HepG2 (cell line): ENCODE measurements at regions not wholly inside any gene's neighbourhood (a gene's known extent, or its start where the extent isn't known, plus 50 kb on each side); places are given as distances from the start of the nearest gene placed in this dataset.
A peak's percentile ranks its signal among the peaks of the same experiment; 100 is the strongest.

Source experiments
- ATAC-seq: fragments of 200-7000 bp; cut with Tn5 transposase; 3 replicates; pipeline ENCODE4 v1.9.1; 2020; ENCODE audit warnings: mild to moderate bottlenecking, moderate library complexity
- BruUV-seq: library from RNA; stranded (reverse); fragments of 400-500 nt; replicated peaks from 2 replicates; lab custom pipeline; 2021; lab: Mats Ljungman, UMichigan
- CTCF ChIA-PET: fragments of 300-600 bp; formaldehyde crosslinking; extraction: SDS; loops from one replicate; lab custom pipeline; 2021; ENCODE audit warnings: low total read pairs, inconsistent platforms, low intra/inter-chr PET ratio; lab: Yijun Ruan, JAX
- POLR2A ChIA-PET: fragments of 350-600 bp; sonication (Branson Sonifier 250); formaldehyde crosslinking; loops from one replicate; lab custom pipeline; 2020; ENCODE audit warnings: antibody characterized with exemption, inconsistent platforms; lab: Yijun Ruan, JAX
- DNase-seq: peaks from one replicate; pipeline ENCODE4 v3.0.0-alpha.2; 2015; ENCODE audit warnings: low spot score
- FAIRE-seq: peaks from 3 replicates; lab custom pipeline; 2011; peaks lifted over from hg19 to GRCh38; lab: Jason Lieb, UNC
- H2AFZ ChIP-seq: one replicate; pipeline ENCODE4 v1.6.1; 2011; ENCODE audit warnings: low read length, inconsistent platforms
- H3K27ac ChIP-seq: fragments of 300-600 bp; 3 replicates; pipeline ENCODE4 v1.8.0; 2011; ENCODE audit warnings: mixed run types, mild to moderate bottlenecking, mixed read lengths, low read length, inconsistent platforms; ENCODE audit not compliant: insufficient read depth; ENCODE audit errors: extremely low read length
- H3K27me3 ChIP-seq, 2 experiments: fragments of 200-600 bp in 1 of 2; 2 replicates in 1 of 2; 3 replicates in 1 of 2; pipeline versions ENCODE4 v1.6.0 to v1.8.0; 2011; ENCODE audit warnings: low read length in 2 of 2, mild to moderate bottlenecking in 2 of 2, moderate library complexity in 2 of 2, inconsistent platforms in 1 of 2; ENCODE audit not compliant: insufficient read depth in 2 of 2, control insufficient read depth in 1 of 2
- H3K36me3 ChIP-seq, 2 experiments: fragments of 200-600 bp in 1 of 2; replicated peaks in 1 of 2; 2 replicates in 1 of 2; 3 replicates in 1 of 2; pipeline versions ENCODE4 v1.5.1 to v1.8.0; 2011; ENCODE audit warnings: low read length in 2 of 2, inconsistent platforms in 1 of 2; ENCODE audit not compliant: insufficient read depth in 2 of 2, control insufficient read depth in 1 of 2
- H3K4me1 ChIP-seq: 2 replicates; pipeline ENCODE4 v1.5.1; 2012; ENCODE audit warnings: low read length, inconsistent platforms; ENCODE audit not compliant: insufficient read depth
- H3K4me2 ChIP-seq: 2 replicates; pipeline ENCODE4 v1.6.0; 2011; ENCODE audit warnings: low read depth, low read length, inconsistent platforms
- H3K4me3 ChIP-seq, 3 experiments: fragments of 200-600 bp in 1 of 3; sonication (generic), shearing (Covaris generic) in 1 of 3; replicated peaks in 1 of 3; 2 replicates each; pipeline ENCODE4 v1.5.1; 2011 to 2016; ENCODE audit warnings: low read length in 3 of 3, inconsistent platforms in 2 of 3, low read depth in 2 of 3, mild to moderate bottlenecking in 2 of 3, control low read depth in 1 of 3, mixed read lengths in 1 of 3; ENCODE audit not compliant: insufficient read depth in 1 of 3
- H3K79me2 ChIP-seq: one replicate; pipeline ENCODE4 v1.6.1; 2011; ENCODE audit warnings: low read length, inconsistent platforms; ENCODE audit not compliant: insufficient read depth
- H3K9ac ChIP-seq: 2 replicates; pipeline ENCODE4 v1.6.0; 2011; ENCODE audit warnings: mild to moderate bottlenecking, low read depth, low read length, inconsistent platforms; ENCODE audit not compliant: insufficient read depth
- H3K9me3 ChIP-seq: 2 replicates; pipeline ENCODE4 v1.5.1; 2012; ENCODE audit warnings: mild to moderate bottlenecking, low read length
- H4K20me1 ChIP-seq: 2 replicates; pipeline ENCODE4 v1.6.0; 2011; ENCODE audit warnings: inconsistent platforms, mild to moderate bottlenecking, low read length, moderate library complexity; ENCODE audit not compliant: insufficient read depth
- CTCF ChIP-seq: sonication (generic); formaldehyde crosslinking; IDR thresholded peaks from 2 replicates; pipeline ENCODE4 v1.5.0; 2020; ENCODE audit warnings: mild to moderate bottlenecking, missing genetic modification reagents, moderate library complexity
- EP300 ChIP-seq, 3 experiments: sonication (generic) in 1 of 3; formaldehyde crosslinking in 1 of 3; IDR thresholded peaks; 2 replicates each; pipeline versions ENCODE4 v1.5.1 to v1.6.1; 2011 to 2020; ENCODE audit warnings: low read depth in 2 of 3, low read length in 2 of 3, borderline replicate concordance in 1 of 3, improper control_type of control experiment in 1 of 3, mild to moderate bottlenecking in 1 of 3, missing genetic modification reagents in 1 of 3, moderate library complexity in 1 of 3
- HNRNPLL ChIP-seq: fragments of 200-400 bp; formaldehyde crosslinking; IDR thresholded peaks from 2 replicates; pipeline ENCODE4 v1.6.1; 2017; ENCODE audit warnings: mild to moderate bottlenecking, low read depth, low read length; ENCODE audit not compliant: poor library complexity, severe bottlenecking
- KLF16 ChIP-seq, 2 experiments: sonication (generic) in 1 of 2; formaldehyde crosslinking in 1 of 2; IDR thresholded peaks; 2 replicates each; pipeline versions ENCODE4 v1.6.1 to v1.8.0; 2016 to 2023; ENCODE audit warnings: missing genetic modification reagents in 2 of 2, missing compliant biosample characterization in 1 of 2
- RXRA ChIP-seq: sonication (generic); formaldehyde crosslinking; IDR thresholded peaks from 2 replicates; pipeline ENCODE4 v1.5.1; 2020; ENCODE audit warnings: missing genetic modification reagents
- STAG1 ChIP-seq: sonication (generic); formaldehyde crosslinking; IDR thresholded peaks from 2 replicates; pipeline ENCODE4 v1.4.0; 2020; ENCODE audit warnings: missing genetic modification reagents
- ZNF451 ChIP-seq: sonication (generic); formaldehyde crosslinking; IDR thresholded peaks from 2 replicates; pipeline ENCODE4 v1.5.0; 2020; ENCODE audit warnings: mild to moderate bottlenecking, missing genetic modification reagents
- ZNF883 ChIP-seq: sonication (generic); formaldehyde crosslinking; IDR thresholded peaks from 2 replicates; pipeline ENCODE4 v1.5.1; 2020; ENCODE audit warnings: mild to moderate bottlenecking, missing genetic modification reagents; ENCODE audit errors: not compliant biosample characterization
- WGBS: methylation state at CpG from one replicate; pipeline ENCODE4 v1.1.6; 2017; ENCODE audit warnings: low lambda C conversion rate; 5-methylcytosine and 5-hydroxymethylcytosine counted together
- in situ Hi-C: cut with HindIII; loops from 2 replicates; pipeline ENCODE4 v1.10.0; 2017; ENCODE audit warnings: low pct_unique_long_range_greater_than_20kb; ENCODE audit not compliant: extremely low pct_ligation_motif_present
- intact Hi-C: fragments of 100-400 bp; cut with micrococcal nuclease; formaldehyde crosslinking; loops from one replicate; pipeline ENCODE4 v1.10.0; 2022; ENCODE audit not compliant: unreplicated experiment

- Histone ChIP-seq H2AFZ (no peak overlapping the region), H3K79me2 (no peaks in the 10 kb centered on the region), H3K27ac (no peak overlapping the region), H3K36me3 (no peaks in the 10 kb centered on the region), H3K27me3 (peaks cover 8 to 67% of the 10 kb centered on the region in 2 experiments; a peak in 4 of 5 replicates), H3K4me1 (no peaks in the 10 kb centered on the region), H4K20me1 (no peaks in the 10 kb centered on the region), H3K4me3 (no peak overlapping the region), H3K9ac (no peak overlapping the region), H3K9me3 (no peaks in the 10 kb centered on the region), H3K4me2 (peak overlapping the region; percentile 21; the same call in 1 of the 2 replicates)
- CTCF ChIA-PET, result no interaction called here
- BruUV-seq, result no TSS peak
- WGBS, result 32% methylated on average over 45 of the region's 46 CpGs
- in situ Hi-C loops, result no loop called here
- no peak for DNase-seq
- peak; percentile 57 for TF ChIP-seq STAG1 (CRISPR knock-in tag)
- 0 out of 2 replicates have a peak, but pooled peaks have one; percentile 20 for TF ChIP-seq RXRA (CRISPR knock-in tag)
- no peak for TF ChIP-seq EP300 (IDR thresholded peaks at IDR 0.05; ENCODE audit: low read depth in 2 of 2, low read length in 2 of 2)
- TF ChIP-seq EP300 (CRISPR knock-in tag; IDR thresholded peaks at IDR 0.05; ENCODE audit: borderline replicate concordance), result no peak
- TF ChIP-seq ZNF883 (CRISPR knock-in tag), result no peak
- no peak for TF ChIP-seq ZNF451 (CRISPR knock-in tag)
- TF ChIP-seq HNRNPLL, result peak; percentile 20
- peak; percentile 58 for TF ChIP-seq CTCF
- TF ChIP-seq KLF16 (CRISPR knock-in tag; IDR thresholded peaks at IDR 0.05), result no peak
- POLR2A ChIA-PET, result no interaction called here
- intact Hi-C loops, result no loop called here
- FAIRE-seq, result no peak
- ATAC-seq, result peak; percentile 67
Measured at GRCh38 chr6:4281341-4282293, 146.2 kb upstream of the ECI2 start.
